HG02763 (cell line): ENCODE measurements at regions not wholly inside any gene's neighbourhood (a gene's known extent, or its start where the extent isn't known, plus 50 kb on each side); places are given as distances from the start of the nearest gene placed in this dataset.
"Not testable (repeated sequence)": the region's sequence is repeated elsewhere in the genome, so short reads cannot be mapped to it uniquely, and the experiment has no call there.

Source experiments
- ATAC-seq: cut with Tn5 transposase; IDR thresholded peaks from one replicate; pipeline ENCODE4 v1.9.1; 2021; ENCODE audit warnings: mild to moderate bottlenecking, moderate library complexity; ENCODE audit not compliant: unreplicated experiment

DNA sequence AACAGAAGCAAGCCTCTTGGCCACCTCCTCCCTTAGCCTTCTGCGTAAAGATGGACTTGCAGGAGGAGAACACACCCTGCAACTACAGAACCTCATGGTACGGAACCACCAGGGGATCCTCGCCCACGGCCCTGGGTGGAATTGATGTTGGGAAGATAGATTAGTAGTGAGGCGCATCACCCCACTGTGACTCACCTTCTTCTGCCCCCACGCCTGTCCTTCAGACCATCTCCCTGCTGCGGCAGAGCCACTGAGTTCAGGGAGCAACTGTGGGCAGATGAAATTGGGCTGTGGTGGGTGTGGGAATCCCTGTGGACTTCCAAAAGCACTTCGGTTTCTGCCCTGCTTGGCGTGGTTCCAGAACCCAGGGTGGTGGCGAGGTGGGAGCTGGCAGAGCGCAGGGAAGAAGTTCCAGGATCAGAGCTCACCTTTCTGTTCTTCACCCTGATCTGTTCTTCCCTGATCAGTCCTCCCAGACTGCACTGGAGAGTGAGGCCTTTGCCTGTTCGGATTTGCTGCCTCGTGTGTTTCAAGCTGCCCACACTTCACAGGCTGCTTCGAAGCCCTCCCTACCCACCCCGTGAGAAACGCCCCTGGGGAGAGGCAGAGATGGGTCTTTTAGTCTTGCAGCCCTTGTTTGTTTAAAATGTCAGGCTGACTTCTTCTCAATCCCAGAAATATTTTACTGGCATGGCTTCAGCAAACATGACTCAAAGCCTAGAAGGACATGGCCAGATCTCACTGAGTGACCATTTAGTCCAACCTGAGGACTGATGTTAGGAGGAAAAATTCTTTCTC lies 92.8 kb upstream of the MLN start:
- ATAC-seq = no peak

DNA sequence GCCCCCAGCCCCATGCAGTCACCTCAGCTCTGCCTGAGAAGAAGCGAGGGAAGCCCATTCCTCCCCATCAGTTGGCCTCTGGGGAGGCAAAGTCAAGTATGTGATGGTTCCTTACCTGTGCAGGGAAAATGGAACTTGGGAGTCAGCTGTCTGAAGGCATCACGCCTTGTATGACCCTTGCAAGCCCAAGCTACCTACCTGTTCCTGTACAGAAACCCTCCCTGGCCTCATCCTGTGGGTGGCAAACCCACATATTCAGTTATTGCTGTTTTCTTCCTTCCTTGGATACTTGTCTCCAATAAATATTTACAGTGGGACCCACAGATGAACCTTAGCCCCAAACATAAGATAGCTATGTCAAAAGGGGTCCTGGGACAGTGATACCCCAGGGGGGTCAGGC lies 92.2 kb upstream of the MLN start:
- no peak for ATAC-seq

DNA sequence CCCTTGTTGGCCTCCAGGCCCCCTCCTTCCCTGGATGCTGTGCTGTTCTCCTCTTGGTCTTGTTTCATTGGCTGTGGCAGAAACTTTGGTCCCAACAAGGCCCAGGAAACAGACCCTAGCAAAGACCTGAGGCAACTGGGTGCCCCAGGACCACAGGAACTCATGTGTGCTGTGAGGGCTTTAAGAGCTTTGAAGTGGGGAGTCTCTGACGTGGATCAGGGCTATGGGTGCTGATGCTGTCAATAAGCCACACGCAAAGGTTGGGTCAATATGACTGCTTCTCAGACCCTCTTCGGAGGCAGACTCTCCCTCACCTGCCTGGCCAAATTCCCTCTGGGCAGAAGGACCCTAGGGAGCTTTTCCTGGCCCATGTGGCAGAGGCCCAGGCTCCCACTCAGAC lies 91.5 kb upstream of the MLN start:
- ATAC-seq = no peak

DNA sequence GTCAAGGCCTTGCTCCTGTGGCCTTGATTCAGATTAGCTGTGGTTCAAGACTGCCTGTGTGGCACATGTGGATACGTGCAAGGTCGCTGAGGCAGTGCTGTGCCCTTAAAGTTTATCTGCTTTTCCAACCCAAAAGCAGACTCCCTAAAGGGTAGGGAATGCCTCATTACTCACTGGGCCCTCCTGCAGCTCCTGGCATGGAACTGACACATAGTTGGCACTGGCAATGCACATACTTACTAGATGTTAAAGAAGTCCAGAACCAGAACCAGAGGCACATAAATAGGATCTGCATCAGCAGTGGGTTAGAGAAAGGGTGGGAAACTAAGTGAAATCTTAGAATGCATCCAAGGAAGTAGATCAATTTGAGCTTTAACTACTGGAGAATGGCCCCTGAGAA lies 90.6 kb upstream of the MLN start:
- ATAC-seq = no peak

DNA sequence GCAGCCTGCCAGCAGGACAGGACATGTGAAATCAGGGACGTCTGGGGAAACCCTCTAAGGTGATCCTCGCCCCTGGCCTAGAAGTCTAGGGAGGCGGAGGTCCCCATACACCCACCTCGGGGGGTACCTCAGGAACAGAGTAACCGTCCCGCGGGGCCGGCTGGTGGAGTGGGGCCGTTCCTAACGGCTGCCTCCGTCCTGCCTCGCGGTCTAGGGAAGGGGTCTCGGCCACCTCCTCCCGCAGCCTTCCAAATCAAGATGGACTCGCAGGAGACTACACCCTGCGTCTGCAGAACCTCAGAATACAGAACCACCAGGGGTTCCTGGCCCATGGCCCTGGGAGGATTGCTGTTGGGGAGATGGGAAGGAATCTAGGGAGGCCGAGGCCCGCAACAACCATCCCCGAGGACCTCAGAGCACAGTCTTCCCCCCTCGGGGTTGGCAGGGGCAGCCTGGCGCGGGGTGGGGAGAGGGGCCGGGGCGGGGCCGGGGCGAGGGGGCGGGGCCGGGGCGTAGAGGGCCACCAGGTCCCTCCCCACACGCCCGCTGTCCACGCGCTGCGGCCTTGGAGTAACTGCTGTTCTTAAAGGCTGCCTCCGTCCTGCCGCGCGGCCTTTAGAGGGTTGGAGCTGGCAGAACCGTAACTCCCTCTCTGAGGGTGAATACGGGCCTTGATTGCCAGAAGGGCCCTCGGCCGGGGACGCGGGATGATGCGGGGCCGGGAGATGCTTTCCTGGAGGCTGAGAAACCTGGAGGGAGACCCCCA lies 89.0 kb upstream of the MLN start:
- ATAC-seq = no peak

DNA sequence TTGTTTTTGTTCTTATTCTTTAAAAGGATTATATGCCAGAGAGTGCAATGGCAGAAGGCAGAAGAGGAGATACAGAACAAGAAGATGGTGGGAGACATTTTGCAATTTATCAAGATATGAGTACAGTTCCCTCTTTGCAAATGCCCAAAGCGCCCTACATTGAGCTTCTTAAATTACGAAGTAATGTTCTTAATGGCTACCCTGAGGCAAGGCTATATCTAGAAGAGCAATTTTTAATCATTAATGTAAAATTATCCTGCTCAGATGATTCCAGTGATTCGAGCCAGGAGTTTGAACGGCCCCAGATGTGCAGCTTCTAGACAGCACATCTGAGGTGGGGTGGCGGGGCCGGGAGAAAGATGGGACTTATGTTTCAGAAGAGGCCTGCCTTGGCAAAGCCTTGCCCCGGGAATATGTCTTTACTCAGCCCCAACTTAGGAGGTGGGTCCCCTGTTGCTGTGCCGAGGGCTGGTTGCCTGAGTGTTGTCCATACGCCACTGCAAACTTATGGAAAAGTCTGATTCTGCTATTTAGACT lies 84.9 kb upstream of the MLN start:
- no peak for ATAC-seq

DNA sequence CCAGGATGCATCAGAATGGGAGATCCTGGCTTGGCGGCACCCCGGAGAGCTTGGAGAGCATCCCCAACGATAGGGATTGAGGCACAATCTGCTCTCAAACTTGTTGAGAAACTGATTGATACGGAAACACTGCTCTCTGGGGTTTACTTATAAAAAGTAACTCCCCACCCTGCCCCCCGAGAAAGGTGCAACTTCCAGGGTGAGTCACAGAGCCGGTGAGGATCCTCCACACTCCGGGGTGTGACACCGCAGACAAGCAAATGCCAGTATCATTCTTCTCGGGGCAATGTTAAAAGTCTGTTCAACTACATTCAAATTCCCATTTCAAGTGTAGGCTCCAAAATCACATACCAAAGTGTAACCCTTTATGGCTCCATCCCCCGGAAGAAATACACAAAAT lies 84.4 kb upstream of the MLN start:
- no peak for ATAC-seq

DNA sequence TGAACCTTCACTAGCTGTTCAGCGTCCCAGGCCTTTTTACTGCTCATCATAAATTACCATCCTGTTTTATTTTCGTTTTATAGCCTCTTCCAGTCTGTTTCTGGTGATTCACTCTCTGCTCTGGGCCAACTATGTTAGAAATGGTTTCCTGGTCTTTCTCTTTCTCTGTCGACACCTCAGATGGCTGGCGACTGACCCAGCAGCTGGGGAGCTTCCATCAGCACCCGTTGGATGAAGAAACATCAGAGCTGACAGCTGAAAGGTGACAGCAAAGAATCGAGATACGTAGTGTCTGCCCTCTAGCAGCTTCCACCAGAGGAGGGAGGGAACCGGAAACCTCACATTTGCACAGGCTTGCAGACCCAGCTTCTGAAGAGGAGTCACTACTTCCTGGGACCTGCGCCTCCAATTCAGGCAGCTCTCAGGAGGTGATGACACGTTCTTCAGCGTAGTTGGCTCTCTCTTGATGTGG lies 82.9 kb upstream of the MLN start:
- ATAC-seq = no peak

DNA sequence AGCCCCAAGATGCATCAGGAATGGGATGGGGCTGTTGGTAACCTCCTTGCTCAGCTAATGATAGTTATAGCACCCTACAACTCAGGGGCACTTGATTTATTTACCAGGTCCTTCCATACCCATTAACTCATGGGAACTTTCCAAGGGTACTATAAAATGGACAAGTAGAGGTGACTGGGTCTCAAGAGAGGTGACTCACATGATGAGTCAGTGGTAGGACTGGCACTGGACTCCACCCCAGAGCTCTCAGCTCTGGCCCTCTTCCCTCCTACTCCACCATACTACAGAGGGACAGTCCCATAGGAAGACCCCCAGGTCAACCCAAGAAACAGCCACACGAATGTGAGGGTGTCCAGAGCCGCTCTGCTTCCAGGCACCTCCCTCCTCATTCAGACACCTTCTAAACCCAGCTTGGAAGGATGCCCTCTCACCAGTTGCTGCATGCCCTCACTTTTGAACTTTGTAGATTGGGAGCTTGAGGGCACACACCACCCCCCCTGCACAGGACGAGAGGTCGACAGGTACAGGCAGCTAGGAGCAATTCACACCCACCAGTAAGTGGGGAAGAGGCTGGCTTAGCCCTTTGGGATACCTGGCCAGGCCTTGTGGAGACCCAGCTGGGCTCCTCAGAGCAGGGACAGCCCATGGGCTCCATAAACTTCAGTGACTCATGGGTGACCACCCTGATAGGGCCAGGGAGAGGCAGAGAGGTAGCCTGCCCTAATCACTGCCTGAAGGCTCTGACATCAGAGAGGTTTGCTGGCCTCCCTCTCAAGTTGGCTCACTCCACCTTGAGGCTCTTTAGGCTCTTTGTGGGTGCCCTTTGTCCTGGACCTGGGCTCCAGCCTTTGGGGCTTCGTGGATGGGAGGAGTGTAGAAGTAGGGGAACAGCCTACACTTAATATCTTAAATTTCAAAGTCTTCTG lies 81.6 kb upstream of the MLN start:
- ATAC-seq = no peak

DNA sequence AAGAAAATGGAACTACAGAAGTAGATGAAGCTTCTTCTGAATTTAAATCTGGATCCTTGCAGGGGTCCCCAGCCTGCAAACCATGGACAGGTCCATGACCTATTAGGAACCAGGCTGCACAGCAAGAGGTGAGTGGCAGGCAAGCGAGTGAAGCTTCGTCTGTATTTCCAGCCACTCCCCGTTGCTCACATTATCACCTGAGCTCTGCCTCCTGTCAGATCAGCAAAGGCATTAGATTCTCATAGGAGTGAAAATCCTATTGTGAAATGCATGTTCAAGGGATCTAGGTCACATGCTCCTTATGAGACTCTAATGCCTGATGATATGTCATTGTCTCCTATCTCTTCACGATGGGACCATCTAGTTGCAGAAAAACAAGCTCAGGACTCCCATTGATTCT lies 79.8 kb upstream of the MLN start:
- ATAC-seq = not testable (repeated sequence)

DNA sequence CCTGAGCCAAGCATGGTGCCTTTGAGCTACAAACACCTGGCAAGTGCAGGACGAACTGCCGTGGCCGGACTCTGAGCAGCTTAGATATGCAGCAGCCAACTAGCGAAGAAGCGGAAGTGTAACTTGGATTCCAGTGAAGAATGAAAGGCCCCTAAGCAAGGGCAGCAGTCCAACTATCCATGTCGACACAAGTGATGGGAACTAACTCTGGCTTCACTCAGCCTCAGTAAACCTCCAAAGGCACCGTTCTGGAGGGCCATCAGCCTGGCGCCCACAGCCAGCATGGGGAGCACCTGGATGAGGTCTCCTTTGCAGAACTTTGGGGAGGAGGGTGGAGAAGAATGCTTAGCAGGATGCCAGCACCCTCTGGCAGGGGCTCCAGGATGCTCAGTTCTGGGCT lies 78.4 kb upstream of the MLN start:
- ATAC-seq = no peak

DNA sequence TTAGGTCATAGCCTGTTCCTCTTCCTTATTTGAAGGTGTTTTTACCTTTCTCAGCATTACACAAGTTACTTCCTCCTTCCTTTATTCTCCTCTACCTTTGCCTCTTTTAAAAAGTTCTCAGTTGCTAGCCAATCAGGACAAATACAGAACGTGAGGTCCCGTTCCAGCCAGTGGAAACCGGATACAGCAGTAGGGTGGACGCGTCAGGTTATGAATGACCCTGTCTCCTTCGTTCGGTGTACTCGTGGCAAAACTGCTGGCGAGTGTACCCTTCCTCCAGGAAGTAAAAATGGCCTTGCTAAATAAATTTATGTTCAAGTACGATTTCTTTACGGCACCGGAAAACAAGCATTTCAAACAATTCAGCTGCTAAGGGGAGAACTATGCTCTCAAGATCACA lies 77.0 kb upstream of the MLN start:
- ATAC-seq = no peak

DNA sequence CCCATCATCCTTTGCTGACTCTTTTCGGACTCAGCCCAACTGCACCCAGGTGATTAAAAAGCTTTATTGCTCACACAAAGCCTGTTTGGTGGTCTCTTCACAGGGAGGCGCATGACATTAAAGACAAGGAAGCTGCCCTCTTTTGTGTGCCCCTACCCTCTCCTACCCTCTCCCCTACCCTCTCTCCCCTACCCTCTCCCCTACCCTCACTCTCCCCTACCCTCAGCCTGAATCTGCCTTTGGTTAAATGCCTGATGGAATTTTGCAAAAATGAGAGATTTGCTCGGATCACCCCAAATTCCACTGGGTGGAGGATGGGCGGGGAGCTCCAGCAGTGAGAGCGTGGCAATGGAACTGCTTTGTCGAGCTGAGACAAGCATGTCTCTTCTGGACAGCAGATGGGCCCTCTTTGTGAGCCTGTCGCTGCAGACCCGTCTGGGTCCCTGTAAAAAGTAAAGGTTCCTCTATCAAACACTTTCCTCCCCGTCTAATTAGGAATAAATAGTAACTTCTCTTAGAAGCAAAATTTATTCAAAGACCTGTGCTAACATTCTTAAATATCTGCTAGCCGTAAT lies 76.4 kb upstream of the MLN start:
- no peak for ATAC-seq

DNA sequence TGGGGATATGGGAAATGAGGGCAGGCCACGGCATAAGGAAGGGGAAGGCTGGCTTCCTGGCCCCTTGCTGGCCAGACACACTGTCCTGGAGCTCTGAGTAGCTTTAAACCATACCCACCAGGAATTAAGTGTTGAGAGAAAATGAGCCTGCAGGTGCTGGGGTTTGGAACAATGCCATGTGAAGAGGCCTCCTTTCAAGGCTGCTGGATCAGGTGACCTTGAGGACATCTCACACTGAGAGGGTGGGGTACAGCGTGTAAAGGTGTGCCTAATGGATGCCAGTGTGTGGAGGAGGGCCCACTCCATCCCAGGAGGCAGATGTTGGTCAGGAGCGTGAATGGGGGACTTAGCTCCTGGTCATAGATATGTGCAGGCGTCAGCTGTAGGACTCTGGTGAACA lies 74.8 kb upstream of the MLN start:
- ATAC-seq = no peak

DNA sequence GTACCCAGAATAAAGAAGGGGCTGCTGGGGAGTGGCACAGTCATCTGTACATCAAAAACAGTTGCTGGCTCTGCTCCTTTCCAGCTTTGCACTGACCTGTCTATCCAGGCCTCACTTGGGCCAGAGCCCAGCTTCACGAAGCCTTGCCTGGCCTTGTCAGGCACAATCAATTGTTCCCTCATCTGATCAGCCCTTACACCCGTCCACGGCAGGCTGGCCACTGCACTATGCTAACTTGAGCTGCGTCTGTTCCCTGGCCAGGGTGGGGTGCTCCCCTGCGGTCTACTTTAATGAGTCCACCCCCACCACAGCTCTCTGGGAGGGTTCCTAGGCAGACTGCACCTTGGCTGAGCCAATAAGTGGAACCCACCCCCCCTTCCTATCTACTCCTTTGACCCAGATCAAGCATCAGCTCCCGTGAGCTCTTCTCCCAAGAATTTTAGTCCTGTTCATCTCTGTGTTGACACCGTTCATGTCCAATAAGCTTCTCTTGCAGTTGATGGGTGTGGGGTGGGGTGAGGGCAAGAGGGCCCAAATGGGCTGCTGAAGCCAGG lies 74.3 kb upstream of the MLN start:
- no peak for ATAC-seq

DNA sequence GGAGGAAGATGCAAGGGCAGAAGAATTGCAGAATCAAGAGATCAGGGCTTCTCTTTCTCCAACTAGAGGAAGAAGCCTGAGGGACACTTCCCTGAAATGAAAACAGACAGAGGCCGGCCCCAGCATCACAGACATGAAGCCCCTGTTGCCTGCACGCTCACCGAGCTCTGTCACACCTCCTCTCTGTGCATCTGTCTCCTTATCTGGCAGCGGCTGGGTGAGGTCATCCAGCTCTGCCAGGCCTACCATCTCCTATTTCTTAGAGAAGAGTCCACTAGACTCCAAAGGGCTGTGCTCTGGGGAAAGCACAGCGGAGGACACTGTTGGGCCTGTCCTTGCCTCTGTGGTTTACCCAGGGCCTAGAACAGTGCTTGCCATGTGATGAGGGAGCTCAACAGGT lies 71.9 kb upstream of the MLN start:
- ATAC-seq = no peak

DNA sequence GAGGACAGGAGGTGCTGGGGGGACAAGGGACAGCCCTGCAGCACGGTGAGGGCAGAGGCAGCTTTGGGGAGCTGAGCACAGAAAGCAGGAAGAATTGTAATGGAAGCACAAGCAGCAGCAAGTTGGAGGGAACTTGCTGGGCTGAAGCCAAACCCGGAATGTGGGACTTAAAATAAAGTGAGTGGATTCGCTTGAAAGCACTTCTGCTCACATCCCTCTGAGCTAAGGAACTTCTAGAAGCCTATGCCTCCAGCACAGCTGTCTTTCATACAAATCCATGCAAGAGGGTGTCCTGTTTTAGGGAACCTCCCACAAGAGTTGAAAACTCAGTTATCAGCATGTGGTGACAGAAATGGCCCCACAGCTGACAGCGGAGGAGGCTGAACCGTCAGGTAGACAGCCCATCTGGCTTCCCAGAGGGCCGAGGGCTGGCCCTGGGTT lies 71.4 kb upstream of the MLN start:
- ATAC-seq = no peak

DNA sequence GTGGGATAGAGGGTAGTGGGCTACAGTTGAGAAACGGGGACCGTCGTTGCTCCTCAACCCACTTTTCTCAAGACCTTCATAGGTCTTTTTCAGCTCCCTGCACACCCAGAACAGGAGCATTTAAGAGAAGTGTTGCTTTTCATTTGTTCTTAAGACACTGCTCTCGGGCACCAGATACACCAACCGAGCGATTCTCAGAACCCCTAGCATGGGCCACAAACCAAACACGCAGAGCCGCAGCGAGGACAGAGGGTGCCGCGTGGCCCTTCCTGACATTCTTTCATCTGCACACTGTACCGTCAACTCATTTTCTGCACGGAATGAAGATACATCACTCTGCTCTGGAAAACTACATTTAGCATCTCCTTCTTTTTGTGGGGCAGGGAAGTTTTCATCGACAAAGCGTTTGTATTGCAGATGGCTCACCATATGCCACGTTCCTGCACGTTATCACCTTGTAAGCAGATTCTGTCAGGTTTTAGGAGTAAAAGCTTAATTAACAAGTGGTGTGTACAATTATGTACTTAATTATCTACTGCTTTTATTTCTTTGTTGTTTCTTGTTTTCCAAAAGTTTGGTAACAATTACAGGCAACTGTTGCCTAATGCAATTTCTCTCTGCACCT lies 70.4 kb upstream of the MLN start:
- no peak for ATAC-seq

DNA sequence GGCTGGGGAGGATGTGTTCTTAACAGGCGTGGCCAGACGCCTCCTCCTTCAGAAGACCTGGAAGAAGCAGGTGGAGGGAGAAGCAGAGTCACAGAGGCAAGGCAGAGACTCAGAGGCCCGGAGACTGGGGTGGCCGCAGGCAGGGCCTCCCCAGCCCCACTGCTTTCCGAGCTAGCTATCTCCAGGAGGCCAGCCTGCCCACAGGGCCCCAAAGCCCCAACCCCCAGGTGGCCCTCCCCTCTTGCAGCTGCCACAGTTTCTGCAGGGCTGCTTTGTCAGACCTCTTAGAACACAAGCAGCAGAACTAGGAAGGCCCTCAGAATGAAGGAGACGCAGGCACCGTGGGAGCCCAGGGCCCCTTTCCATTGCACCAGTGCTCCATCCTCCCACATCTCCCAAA lies 69.0 kb upstream of the MLN start:
- no peak for ATAC-seq
